OCI-LY7 (cell line): ENCODE measurements at regions not wholly inside any gene's neighbourhood (a gene's known extent, or its start where the extent isn't known, plus 50 kb on each side); places are given as distances from the start of the nearest gene placed in this dataset.

Source experiments
- BruUV-seq: library from RNA; stranded (reverse); fragments of 400-500 nt; replicated peaks from 2 replicates; lab custom pipeline; 2021; lab: Mats Ljungman, UMichigan
- CTCF ChIA-PET: fragments of 300-600 bp; sonication (Branson Sonifier 250); formaldehyde crosslinking; loops from one replicate; lab custom pipeline; 2022; ENCODE audit warnings: antibody characterized with exemption; ENCODE audit not compliant: unreplicated experiment; lab: Charles Lee
- POLR2A ChIA-PET: fragments of 300-600 bp; sonication (Branson Sonifier 250); formaldehyde crosslinking; loops from one replicate; lab custom pipeline; 2022; ENCODE audit warnings: antibody characterized with exemption; lab: Charles Lee
- DNase-seq: peaks from one replicate; pipeline ENCODE4 v3.0.0-alpha.2; 2015; ENCODE audit warnings: low spot score
- H2AFZ ChIP-seq: fragments of 200-600 bp; sonication (generic), shearing (Covaris generic); 2 replicates; pipeline ENCODE4 v1.6.1; 2014; ENCODE audit warnings: mild to moderate bottlenecking, antibody characterized with exemption, low read length, moderate library complexity
- H3K27ac ChIP-seq: fragments of 200-600 bp; sonication (generic); 2 replicates; pipeline ENCODE4 v1.5.1; 2014; ENCODE audit warnings: mixed run types, low read depth, mild to moderate bottlenecking, moderate library complexity, low read length, inconsistent platforms; ENCODE audit not compliant: poor library complexity, severe bottlenecking
- H3K36me3 ChIP-seq: fragments of 200-600 bp; sonication (generic); 2 replicates; pipeline ENCODE4 v1.6.1; 2014; ENCODE audit warnings: mild to moderate bottlenecking, antibody characterized with exemption, low read length, moderate library complexity, mixed read lengths; ENCODE audit not compliant: insufficient read depth
- H3K4me1 ChIP-seq: fragments of 200-600 bp; sonication (generic); 2 replicates; pipeline ENCODE4 v1.5.1; 2014; ENCODE audit warnings: mild to moderate bottlenecking, low read length; ENCODE audit not compliant: insufficient read depth, poor library complexity, severe bottlenecking
- H3K4me2 ChIP-seq: fragments of 200-600 bp; sonication (generic); 2 replicates; pipeline ENCODE4 v1.6.1; 2014; ENCODE audit warnings: mild to moderate bottlenecking, low read length
- H3K4me3 ChIP-seq: fragments of 200-600 bp; sonication (generic); 2 replicates; pipeline ENCODE4 v1.5.1; 2014; ENCODE audit warnings: mild to moderate bottlenecking, low read depth, low read length; ENCODE audit not compliant: poor library complexity, severe bottlenecking
- H3K79me2 ChIP-seq: fragments of 200-600 bp; sonication (generic); 2 replicates; pipeline ENCODE4 v1.6.1; 2016; ENCODE audit warnings: low read depth, mild to moderate bottlenecking, low read length, moderate library complexity, mixed read lengths; ENCODE audit not compliant: insufficient read depth
- H3K9me2 ChIP-seq: fragments of 200-600 bp; sonication (generic); 2 replicates; pipeline ENCODE4 v1.6.1; 2016; ENCODE audit warnings: mild to moderate bottlenecking, low read length, mixed read lengths; ENCODE audit not compliant: insufficient read depth
- H3K9me3 ChIP-seq: fragments of 200-600 bp; sonication (generic); 2 replicates; pipeline ENCODE4 v1.6.1; 2014; ENCODE audit warnings: mild to moderate bottlenecking, mixed run types, low read length, mixed read lengths
- H4K20me1 ChIP-seq: fragments of 200-600 bp; sonication (generic); 2 replicates; pipeline ENCODE4 v1.6.1; 2014; ENCODE audit warnings: mild to moderate bottlenecking, antibody characterized with exemption, low read length, moderate library complexity, mixed read lengths; ENCODE audit not compliant: insufficient read depth
- EZH2phosphoT487 ChIP-seq: fragments of 200-600 bp; sonication (generic); IDR thresholded peaks from 2 replicates; pipeline ENCODE4 v1.6.1; 2018; ENCODE audit warnings: low read depth, borderline replicate concordance, mild to moderate bottlenecking, mixed run types, antibody characterized with exemption, low read length, moderate library complexity, mixed read lengths
- intact Hi-C: fragments of 100-400 bp; cut with micrococcal nuclease; formaldehyde crosslinking; loops from one replicate; pipeline ENCODE4 v1.10.0; 2022; ENCODE audit not compliant: unreplicated experiment
- TF ChIP-seq, protein P1 (sequence below): fragments of 200-600 bp; sonication (generic); conservative IDR thresholded peaks from 2 replicates; pipeline ENCODE4 v1.5.1; 2014; ENCODE audit warnings: mild to moderate bottlenecking, antibody characterized with exemption, low read length, moderate library complexity, mixed read lengths

DNA sequence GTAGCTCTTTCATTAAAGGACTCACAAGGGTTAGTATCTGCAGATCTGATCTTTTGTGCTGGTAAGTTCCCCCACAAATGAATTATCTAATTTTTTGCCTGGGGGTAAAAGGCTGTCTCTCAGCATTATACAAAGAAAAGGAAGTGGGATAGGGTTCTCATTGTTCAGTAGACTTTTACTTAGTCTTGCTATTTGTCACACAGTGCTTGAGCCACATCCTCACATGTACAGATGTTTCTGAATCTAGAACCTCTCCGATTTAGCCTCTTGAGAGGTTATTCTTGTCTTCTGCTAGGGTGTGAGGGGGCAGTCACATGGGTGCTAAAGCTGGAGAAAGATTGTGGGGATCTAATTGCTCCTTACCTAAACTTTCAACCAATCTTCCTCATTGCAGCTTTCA is 93.0 kb downstream of the SLC41A2 start:
- DNase-seq: peak; percentile 7
- no TSS peak for BruUV-seq
- no peak overlapping the region for H3K27ac ChIP-seq
- H4K20me1 ChIP-seq: no peaks in the 10 kb centered on the region
- H3K4me2 ChIP-seq: no peak overlapping the region
- intact Hi-C loops: no loop called here
- no peaks in the 10 kb centered on the region for H3K36me3 ChIP-seq
- no peaks in the 10 kb centered on the region for H3K79me2 ChIP-seq
- no peaks in the 10 kb centered on the region for H3K9me2 ChIP-seq
- H3K4me1 ChIP-seq: no peaks in the 10 kb centered on the region
- no peak overlapping the region for H3K4me3 ChIP-seq
- no peak overlapping the region for H2AFZ ChIP-seq
- ChIA-PET CTCF (no interaction called here), POLR2A (interaction anchor here (0.5 to 1.5 kb wide), 3 partner anchors 84 to 654 kb away, joined by 3 to 4 read pairs (median 3); no protein-coding TSS in a partner anchor)
- no peaks in the 10 kb centered on the region for H3K9me3 ChIP-seq
- TF ChIP-seq, protein P1, sequence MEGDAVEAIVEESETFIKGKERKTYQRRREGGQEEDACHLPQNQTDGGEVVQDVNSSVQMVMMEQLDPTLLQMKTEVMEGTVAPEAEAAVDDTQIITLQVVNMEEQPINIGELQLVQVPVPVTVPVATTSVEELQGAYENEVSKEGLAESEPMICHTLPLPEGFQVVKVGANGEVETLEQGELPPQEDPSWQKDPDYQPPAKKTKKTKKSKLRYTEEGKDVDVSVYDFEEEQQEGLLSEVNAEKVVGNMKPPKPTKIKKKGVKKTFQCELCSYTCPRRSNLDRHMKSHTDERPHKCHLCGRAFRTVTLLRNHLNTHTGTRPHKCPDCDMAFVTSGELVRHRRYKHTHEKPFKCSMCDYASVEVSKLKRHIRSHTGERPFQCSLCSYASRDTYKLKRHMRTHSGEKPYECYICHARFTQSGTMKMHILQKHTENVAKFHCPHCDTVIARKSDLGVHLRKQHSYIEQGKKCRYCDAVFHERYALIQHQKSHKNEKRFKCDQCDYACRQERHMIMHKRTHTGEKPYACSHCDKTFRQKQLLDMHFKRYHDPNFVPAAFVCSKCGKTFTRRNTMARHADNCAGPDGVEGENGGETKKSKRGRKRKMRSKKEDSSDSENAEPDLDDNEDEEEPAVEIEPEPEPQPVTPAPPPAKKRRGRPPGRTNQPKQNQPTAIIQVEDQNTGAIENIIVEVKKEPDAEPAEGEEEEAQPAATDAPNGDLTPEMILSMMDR: no peak
- TF ChIP-seq EZH2phosphoT487: no peak

DNA sequence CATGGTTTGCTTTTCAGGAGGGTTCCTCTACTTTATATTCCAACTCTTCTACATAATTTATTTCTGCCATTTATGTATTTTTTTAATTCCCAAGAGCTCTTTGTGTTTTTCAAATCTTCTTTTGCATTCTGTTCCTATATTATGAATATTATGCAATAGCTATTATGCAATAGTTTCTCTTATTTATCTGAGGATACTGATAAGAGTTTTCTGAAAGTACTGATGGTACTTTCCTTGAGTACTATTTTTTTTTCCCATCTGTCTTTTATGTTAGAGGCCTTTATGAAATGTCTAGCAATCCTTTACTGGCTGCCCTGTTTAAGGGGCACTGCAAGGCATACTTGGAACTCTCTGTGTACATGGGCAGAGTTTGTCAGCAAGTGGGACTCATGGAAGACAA is 93.4 kb downstream of the SLC41A2 start:
- H3K4me2 ChIP-seq: no peak overlapping the region
- no peak overlapping the region for H2AFZ ChIP-seq
- ChIA-PET POLR2A (interaction anchor here (0.5 to 1.5 kb wide), 6 partner anchors 10 to 725 kb away, joined by 3 to 4 read pairs (median 3); no protein-coding TSS in a partner anchor), CTCF (no interaction called here)
- no peaks in the 10 kb centered on the region for H3K4me1 ChIP-seq
- no peaks in the 10 kb centered on the region for H3K36me3 ChIP-seq
- H3K4me3 ChIP-seq: no peak overlapping the region
- no peaks in the 10 kb centered on the region for H3K79me2 ChIP-seq
- H3K9me3 ChIP-seq: no peaks in the 10 kb centered on the region
- H3K27ac ChIP-seq: no peak overlapping the region
- intact Hi-C loops: no loop called here
- BruUV-seq: no TSS peak
- no peaks in the 10 kb centered on the region for H3K9me2 ChIP-seq
- H4K20me1 ChIP-seq: no peaks in the 10 kb centered on the region
- no peak for DNase-seq
- TF ChIP-seq EZH2phosphoT487: no peak
- TF ChIP-seq, protein P1: no peak

DNA sequence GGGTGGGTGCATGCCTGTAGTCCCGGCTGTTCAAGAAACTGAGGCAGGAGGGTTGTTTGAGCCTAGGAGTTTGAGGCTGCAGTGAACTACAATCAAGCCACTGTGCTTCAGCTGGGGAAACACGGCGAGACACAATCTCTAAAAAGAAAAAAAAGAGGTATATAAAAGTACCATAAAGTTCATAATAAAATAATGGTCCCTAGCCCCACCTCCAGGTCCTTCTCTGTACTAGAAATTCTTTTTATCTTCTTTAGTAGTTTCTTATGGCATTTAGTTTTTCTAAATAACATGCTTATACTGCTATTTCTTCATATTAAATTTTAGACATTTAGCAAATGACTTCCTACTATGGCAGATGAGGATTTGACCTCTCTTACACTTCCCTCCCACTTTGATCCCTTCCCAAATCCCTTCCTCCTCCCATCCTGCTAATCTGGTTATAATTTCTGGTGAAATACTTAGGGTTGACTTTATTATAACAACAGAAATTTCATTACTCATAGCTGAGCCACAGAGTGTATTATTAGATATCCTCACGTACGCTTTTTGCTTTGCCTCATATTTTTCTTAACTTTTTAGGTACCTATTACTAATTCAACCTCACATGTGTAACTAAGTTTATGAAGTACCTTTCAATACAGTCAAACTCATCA is 94.7 kb downstream of the SLC41A2 start:
- Histone ChIP-seq H3K9me3 (no peaks in the 10 kb centered on the region), H3K27ac (no peak overlapping the region), H3K4me3 (no peak overlapping the region), H3K9me2 (no peaks in the 10 kb centered on the region), H2AFZ (no peak overlapping the region), H3K4me1 (no peaks in the 10 kb centered on the region), H3K4me2 (no peak overlapping the region), H3K36me3 (no peaks in the 10 kb centered on the region), H4K20me1 (no peaks in the 10 kb centered on the region), H3K79me2 (no peaks in the 10 kb centered on the region)
- no TSS peak for BruUV-seq
- DNase-seq: no peak
- ChIA-PET CTCF (no interaction called here), POLR2A (interaction anchor here (0.9 kb wide), 1 partner anchor 60 kb away, joined by 4 read pairs; no protein-coding TSS in a partner anchor)
- TF ChIP-seq, protein P1: 0 out of 2 replicates have a peak, but pooled peaks have one; percentile 11
- no peak for TF ChIP-seq EZH2phosphoT487
- intact Hi-C loops: no loop called here
